Ascending aorta (tissue), 2 donors: ENCODE measurements at regions not wholly inside any gene's neighbourhood (a gene's known extent, or its start where the extent isn't known, plus 50 kb on each side); places are given as distances from the start of the nearest gene placed in this dataset.

Source experiments
- DNase-seq, 2 donors: peaks; one replicate each; pipeline ENCODE4 v3.0.0-alpha.2; 2019; ENCODE audit warnings: low spot score in 2 of 2
- H3K27ac ChIP-seq, 2 donors: fragments of 200-600 bp; sonication (generic); one replicate each; pipeline ENCODE4 v1.5.1; 2016 to 2017; ENCODE audit warnings: mild to moderate bottlenecking in 1 of 2
- H3K27me3 ChIP-seq: fragments of 200-600 bp; sonication (generic); one replicate; pipeline ENCODE4 v1.5.1; 2017
- H3K36me3 ChIP-seq, 2 donors: fragments of 200-600 bp; sonication (generic); one replicate each; pipeline ENCODE4 v1.5.1; 2016
- H3K4me1 ChIP-seq, 2 donors: fragments of 200-600 bp; sonication (generic); one replicate each; pipeline ENCODE4 v1.5.1; 2016 to 2017; ENCODE audit warnings: mild to moderate bottlenecking in 1 of 2
- H3K4me3 ChIP-seq, 2 donors: fragments of 200-600 bp; sonication (generic); one replicate each; pipeline ENCODE4 v1.5.1; 2016 to 2017; ENCODE audit warnings: mild to moderate bottlenecking in 1 of 2
- H3K9me3 ChIP-seq, 2 donors: fragments of 200-600 bp; sonication (generic); one replicate each; pipeline ENCODE4 v1.5.1; 2016
- CTCF ChIP-seq, 3 experiments: fragments of 200-600 bp in 2 of 3; fragments of 450-650 bp in 1 of 3; sonication (generic) in 2 of 3; IDR thresholded peaks; one replicate each; pipeline ENCODE4 v1.5.1; 2016 to 2019; ENCODE audit warnings: antibody characterized with exemption in 3 of 3, mild to moderate bottlenecking in 1 of 3, moderate library complexity in 1 of 3
- intact Hi-C: fragments of 100-400 bp; cut with DNase I; formaldehyde crosslinking; loops from one replicate; pipeline ENCODE4 v1.15.1; 2023

- intact Hi-C loops = no loop called here
- H3K4me1 ChIP-seq = no peaks in the 10 kb centered on the region
- H3K4me3 ChIP-seq = no peak overlapping the region
- H3K27me3 ChIP-seq = no peaks in the 10 kb centered on the region
- no peak for DNase-seq
- no peaks in the 10 kb centered on the region for H3K36me3 ChIP-seq
- H3K9me3 ChIP-seq = no peaks in the 10 kb centered on the region
- TF ChIP-seq CTCF (IDR thresholded peaks at IDR 0.05) = no peak
- no peak overlapping the region for H3K27ac ChIP-seq
These were observed 164.8 kb upstream of the CBLB start for GRCh38 chr3:106033654-106034053.

- Histone ChIP-seq H3K4me1 (no peaks in the 10 kb centered on the region), H3K4me3 (no peak overlapping the region), H3K36me3 (no peaks in the 10 kb centered on the region), H3K9me3 (peaks cover 0 to 3% of the 10 kb centered on the region in 2 donors), H3K27me3 (no peaks in the 10 kb centered on the region), H3K27ac (no peak overlapping the region)
- DNase-seq = no peak
- intact Hi-C loops = no loop called here
- no peak for TF ChIP-seq CTCF (IDR thresholded peaks at IDR 0.05)
These were observed 165.5 kb upstream of the CBLB start for GRCh38 chr3:106034313-106034712.

GRCh38 chr3:106035619-106036018 lies 166.8 kb upstream of the CBLB start:
- no peak overlapping the region for H3K27ac ChIP-seq
- no peak for DNase-seq
- H3K9me3 ChIP-seq = peaks cover 0 to 9% of the 10 kb centered on the region in 2 donors
- H3K36me3 ChIP-seq = no peaks in the 10 kb centered on the region
- no peaks in the 10 kb centered on the region for H3K27me3 ChIP-seq
- intact Hi-C loops = no loop called here
- H3K4me3 ChIP-seq = no peak overlapping the region
- TF ChIP-seq CTCF (IDR thresholded peaks at IDR 0.05) = no peak
- no peaks in the 10 kb centered on the region for H3K4me1 ChIP-seq

- DNase-seq = no peak
- Histone ChIP-seq H3K9me3 (peaks cover 0 to 9% of the 10 kb centered on the region in 2 donors), H3K4me1 (no peaks in the 10 kb centered on the region), H3K27ac (no peak overlapping the region), H3K4me3 (no peak overlapping the region), H3K36me3 (no peaks in the 10 kb centered on the region), H3K27me3 (no peaks in the 10 kb centered on the region)
- intact Hi-C loops = no loop called here
- TF ChIP-seq CTCF (IDR thresholded peaks at IDR 0.05) = no peak
These were observed 167.9 kb upstream of the CBLB start for GRCh38 chr3:106036696-106037095.

GRCh38 chr3:106047221-106047620 lies 178.4 kb upstream of the CBLB start:
- no peaks in the 10 kb centered on the region for H3K36me3 ChIP-seq

More at GRCh38 chr3:106047221-106047620, 178.4 kb upstream of the CBLB start:
- Histone ChIP-seq H3K9me3 (no peaks in the 10 kb centered on the region), H3K4me3 (no peak overlapping the region), H3K4me1 (no peaks in the 10 kb centered on the region), H3K27me3 (no peaks in the 10 kb centered on the region), H3K27ac (no peak overlapping the region)
- DNase-seq = no peak
- intact Hi-C loops = no loop called here
- no peak for TF ChIP-seq CTCF (IDR thresholded peaks at IDR 0.05)
